ENCODE measurements at regions not wholly inside any gene's neighbourhood (a gene's known extent, or its start where the extent isn't known, plus 50 kb on each side); places are given as distances from the start of the nearest gene placed in this dataset.

DNA sequence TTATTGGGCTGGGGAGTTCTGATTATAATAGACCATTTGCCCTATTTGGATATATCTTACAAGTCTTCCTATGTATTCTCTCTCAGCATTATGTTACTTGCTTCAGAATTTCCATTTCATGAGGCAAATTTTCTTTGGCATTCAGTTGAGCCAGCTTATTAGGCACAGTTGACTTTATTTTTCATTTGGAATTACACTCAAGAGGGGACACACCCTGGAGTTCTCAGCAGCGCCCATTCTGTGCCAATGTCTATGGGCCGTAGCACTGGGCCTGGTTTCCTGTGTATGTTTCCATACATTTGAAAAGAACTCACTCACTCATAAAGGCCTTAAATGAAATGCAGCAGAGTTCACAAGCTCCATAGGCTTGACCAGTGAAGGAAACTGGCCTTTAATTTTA is 138.5 kb downstream of the KLF12 start:
- Histone ChIP-seq H3K4me3 (ENCODE audit: low read length) (no peak overlapping the region), H3K9me3 (ENCODE audit: low read length) (no peaks in the 10 kb centered on the region), H4K20me1 (ENCODE audit: insufficient read depth) (no peaks in the 10 kb centered on the region), H2AFZ (ENCODE audit: low read depth, low read length) (no peak overlapping the region), H3K27me3 (ENCODE audit: insufficient read depth, low read depth, low read length) (no peaks in the 10 kb centered on the region), H3K9ac (ENCODE audit: low read length) (no peak overlapping the region), H3K36me3 (ENCODE audit: insufficient read depth, low read length) (no peaks in the 10 kb centered on the region), H3K9me2 (ENCODE audit: insufficient read depth, low read length) (no peaks in the 10 kb centered on the region), H3K79me2 (replicated peaks; ENCODE audit: insufficient read depth, low read length) (peaks cover 31% of the 10 kb centered on the region), H3K27ac (ENCODE audit: low read length) (no peak overlapping the region), H3K4me2 (ENCODE audit: low read length) (no peak overlapping the region), H3F3A (ENCODE audit: insufficient read depth, low read length, poor library complexity, severe bottlenecking) (peaks cover 3% of the 10 kb centered on the region)
- TF ChIP-seq RAD21 (conservative IDR thresholded peaks at IDR 0.05), result no peak
- no peak for TF ChIP-seq MXI1 (conservative IDR thresholded peaks at IDR 0.05; ENCODE audit: poor library complexity, severe bottlenecking)
- no peak for TF ChIP-seq POLR2AphosphoS5 (IDR thresholded peaks at IDR 0.05)
- TF ChIP-seq TAF1 (IDR thresholded peaks at IDR 0.05; ENCODE audit: low read depth), result no peak
- no peak for TF ChIP-seq EP300 (conservative IDR thresholded peaks at IDR 0.05; ENCODE audit: poor library complexity, severe bottlenecking)
- TF ChIP-seq SMC3 (conservative IDR thresholded peaks at IDR 0.05; ENCODE audit: poor library complexity), result no peak
- TF ChIP-seq EZH2 (IDR thresholded peaks at IDR 0.05; ENCODE audit: borderline replicate concordance, insufficient read depth, low read length, poor library complexity, severe bottlenecking), result no peak
- TF ChIP-seq, protein P1, sequence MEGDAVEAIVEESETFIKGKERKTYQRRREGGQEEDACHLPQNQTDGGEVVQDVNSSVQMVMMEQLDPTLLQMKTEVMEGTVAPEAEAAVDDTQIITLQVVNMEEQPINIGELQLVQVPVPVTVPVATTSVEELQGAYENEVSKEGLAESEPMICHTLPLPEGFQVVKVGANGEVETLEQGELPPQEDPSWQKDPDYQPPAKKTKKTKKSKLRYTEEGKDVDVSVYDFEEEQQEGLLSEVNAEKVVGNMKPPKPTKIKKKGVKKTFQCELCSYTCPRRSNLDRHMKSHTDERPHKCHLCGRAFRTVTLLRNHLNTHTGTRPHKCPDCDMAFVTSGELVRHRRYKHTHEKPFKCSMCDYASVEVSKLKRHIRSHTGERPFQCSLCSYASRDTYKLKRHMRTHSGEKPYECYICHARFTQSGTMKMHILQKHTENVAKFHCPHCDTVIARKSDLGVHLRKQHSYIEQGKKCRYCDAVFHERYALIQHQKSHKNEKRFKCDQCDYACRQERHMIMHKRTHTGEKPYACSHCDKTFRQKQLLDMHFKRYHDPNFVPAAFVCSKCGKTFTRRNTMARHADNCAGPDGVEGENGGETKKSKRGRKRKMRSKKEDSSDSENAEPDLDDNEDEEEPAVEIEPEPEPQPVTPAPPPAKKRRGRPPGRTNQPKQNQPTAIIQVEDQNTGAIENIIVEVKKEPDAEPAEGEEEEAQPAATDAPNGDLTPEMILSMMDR (IDR thresholded peaks at IDR 0.05; ENCODE audit: poor library complexity, severe bottlenecking), result no peak

DNA sequence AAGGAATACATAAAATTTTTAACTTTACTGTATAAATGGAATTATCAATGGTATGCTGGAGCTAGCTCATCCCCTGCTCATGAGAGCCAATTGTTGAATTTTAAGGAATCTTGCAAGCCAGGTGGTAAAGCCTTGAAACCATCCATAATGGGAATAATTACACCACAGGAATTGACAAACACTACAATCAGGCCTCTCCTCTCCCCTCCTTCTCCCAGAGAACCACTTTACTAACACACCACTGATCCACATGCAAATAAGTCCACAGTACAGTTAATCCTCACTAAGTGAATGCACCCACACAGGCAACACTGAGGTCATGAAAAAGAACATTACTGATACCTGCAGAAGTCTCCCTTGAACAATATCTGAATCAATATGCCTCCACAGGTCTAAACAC is 140.5 kb downstream of the KLF12 start:
- Histone ChIP-seq H3K4me2 (ENCODE audit: low read length) (no peak overlapping the region), H3K36me3 (ENCODE audit: insufficient read depth, low read length) (no peaks in the 10 kb centered on the region), H3K9me2 (ENCODE audit: insufficient read depth, low read length) (no peaks in the 10 kb centered on the region), H3K9ac (ENCODE audit: low read length) (no peak overlapping the region), H2AFZ (ENCODE audit: low read depth, low read length) (no peak overlapping the region), H3K9me3 (ENCODE audit: low read length) (no peaks in the 10 kb centered on the region), H3K27ac (ENCODE audit: low read length) (no peak overlapping the region), H4K20me1 (ENCODE audit: insufficient read depth) (no peaks in the 10 kb centered on the region), H3F3A (ENCODE audit: insufficient read depth, low read length, poor library complexity, severe bottlenecking) (peaks cover 3% of the 10 kb centered on the region), H3K79me2 (replicated peaks; ENCODE audit: insufficient read depth, low read length) (peaks cover 24% of the 10 kb centered on the region), H3K27me3 (ENCODE audit: insufficient read depth, low read depth, low read length) (no peaks in the 10 kb centered on the region), H3K4me3 (ENCODE audit: low read length) (no peak overlapping the region)
- TF ChIP-seq EZH2 (IDR thresholded peaks at IDR 0.05; ENCODE audit: borderline replicate concordance, insufficient read depth, low read length, poor library complexity, severe bottlenecking) (no peak), MXI1 (conservative IDR thresholded peaks at IDR 0.05; ENCODE audit: poor library complexity, severe bottlenecking) (no peak), POLR2AphosphoS5 (IDR thresholded peaks at IDR 0.05) (no peak)

DNA sequence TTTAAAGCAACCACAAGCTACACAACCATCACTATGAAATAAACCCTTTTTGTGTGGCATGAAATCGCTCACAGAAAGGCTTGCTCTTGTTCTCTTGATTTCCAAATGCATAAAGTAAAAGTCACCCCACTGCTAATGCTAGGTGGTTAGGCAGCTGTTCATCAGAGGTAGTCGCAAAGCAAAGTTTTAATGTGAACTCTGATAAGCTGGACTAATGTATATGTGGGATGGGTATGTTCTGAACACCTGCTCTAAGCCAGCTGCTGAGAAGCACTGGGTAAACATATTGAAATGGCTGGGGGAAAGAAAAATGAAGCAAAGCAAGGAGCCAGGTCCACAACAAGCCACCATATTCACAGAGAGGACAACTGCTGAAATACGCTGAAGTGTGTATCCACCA is 142.3 kb downstream of the KLF12 start:
- Histone ChIP-seq H3K79me2 (replicated peaks; ENCODE audit: insufficient read depth, low read length) (peaks cover 32% of the 10 kb centered on the region), H3K4me2 (ENCODE audit: low read length) (no peak overlapping the region), H3K9ac (ENCODE audit: low read length) (no peak overlapping the region), H2AFZ (ENCODE audit: low read depth, low read length) (no peak overlapping the region), H3K9me3 (ENCODE audit: low read length) (no peaks in the 10 kb centered on the region), H3F3A (ENCODE audit: insufficient read depth, low read length, poor library complexity, severe bottlenecking) (peaks cover 3% of the 10 kb centered on the region), H3K36me3 (ENCODE audit: insufficient read depth, low read length) (no peaks in the 10 kb centered on the region), H4K20me1 (ENCODE audit: insufficient read depth) (no peaks in the 10 kb centered on the region), H3K27me3 (ENCODE audit: insufficient read depth, low read depth, low read length) (no peaks in the 10 kb centered on the region), H3K4me3 (ENCODE audit: low read length) (no peak overlapping the region), H3K9me2 (ENCODE audit: insufficient read depth, low read length) (no peaks in the 10 kb centered on the region), H3K27ac (ENCODE audit: low read length) (no peak overlapping the region)
- TF ChIP-seq POLR2AphosphoS5 (IDR thresholded peaks at IDR 0.05) (no peak), TAF1 (IDR thresholded peaks at IDR 0.05; ENCODE audit: low read depth) (no peak), MXI1 (conservative IDR thresholded peaks at IDR 0.05; ENCODE audit: poor library complexity, severe bottlenecking) (no peak), EP300 (conservative IDR thresholded peaks at IDR 0.05; ENCODE audit: poor library complexity, severe bottlenecking) (no peak), SMC3 (conservative IDR thresholded peaks at IDR 0.05; ENCODE audit: poor library complexity) (no peak), RAD21 (conservative IDR thresholded peaks at IDR 0.05) (no peak), EZH2 (IDR thresholded peaks at IDR 0.05; ENCODE audit: borderline replicate concordance, insufficient read depth, low read length, poor library complexity, severe bottlenecking) (no peak)
- TF ChIP-seq, protein P2, sequence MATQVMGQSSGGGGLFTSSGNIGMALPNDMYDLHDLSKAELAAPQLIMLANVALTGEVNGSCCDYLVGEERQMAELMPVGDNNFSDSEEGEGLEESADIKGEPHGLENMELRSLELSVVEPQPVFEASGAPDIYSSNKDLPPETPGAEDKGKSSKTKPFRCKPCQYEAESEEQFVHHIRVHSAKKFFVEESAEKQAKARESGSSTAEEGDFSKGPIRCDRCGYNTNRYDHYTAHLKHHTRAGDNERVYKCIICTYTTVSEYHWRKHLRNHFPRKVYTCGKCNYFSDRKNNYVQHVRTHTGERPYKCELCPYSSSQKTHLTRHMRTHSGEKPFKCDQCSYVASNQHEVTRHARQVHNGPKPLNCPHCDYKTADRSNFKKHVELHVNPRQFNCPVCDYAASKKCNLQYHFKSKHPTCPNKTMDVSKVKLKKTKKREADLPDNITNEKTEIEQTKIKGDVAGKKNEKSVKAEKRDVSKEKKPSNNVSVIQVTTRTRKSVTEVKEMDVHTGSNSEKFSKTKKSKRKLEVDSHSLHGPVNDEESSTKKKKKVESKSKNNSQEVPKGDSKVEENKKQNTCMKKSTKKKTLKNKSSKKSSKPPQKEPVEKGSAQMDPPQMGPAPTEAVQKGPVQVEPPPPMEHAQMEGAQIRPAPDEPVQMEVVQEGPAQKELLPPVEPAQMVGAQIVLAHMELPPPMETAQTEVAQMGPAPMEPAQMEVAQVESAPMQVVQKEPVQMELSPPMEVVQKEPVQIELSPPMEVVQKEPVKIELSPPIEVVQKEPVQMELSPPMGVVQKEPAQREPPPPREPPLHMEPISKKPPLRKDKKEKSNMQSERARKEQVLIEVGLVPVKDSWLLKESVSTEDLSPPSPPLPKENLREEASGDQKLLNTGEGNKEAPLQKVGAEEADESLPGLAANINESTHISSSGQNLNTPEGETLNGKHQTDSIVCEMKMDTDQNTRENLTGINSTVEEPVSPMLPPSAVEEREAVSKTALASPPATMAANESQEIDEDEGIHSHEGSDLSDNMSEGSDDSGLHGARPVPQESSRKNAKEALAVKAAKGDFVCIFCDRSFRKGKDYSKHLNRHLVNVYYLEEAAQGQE (IDR thresholded peaks at IDR 0.05; ENCODE audit: borderline replicate concordance), result no peak
- TF ChIP-seq, protein P1 (IDR thresholded peaks at IDR 0.05; ENCODE audit: poor library complexity, severe bottlenecking), result no peak

All from neural cell (in vitro differentiated cells).